ENCODE measurements at regions not wholly inside any gene's neighbourhood (a gene's known extent, or its start where the extent isn't known, plus 50 kb on each side); places are given as distances from the start of the nearest gene placed in this dataset.

- no peak overlapping the region for H3K4me2 ChIP-seq (ENCODE audit: low read length)
- H3K4me3 ChIP-seq (ENCODE audit: low read length): no peak overlapping the region
- no peak overlapping the region for H3K4ac ChIP-seq (ENCODE audit: low read depth, low read length)
- no peak overlapping the region for H4K5ac ChIP-seq (ENCODE audit: low read length)
- no peak overlapping the region for H3K23ac ChIP-seq (ENCODE audit: low read length)
- H2AK5ac ChIP-seq (ENCODE audit: low read length): no peak overlapping the region
- H2BK5ac ChIP-seq (ENCODE audit: low read length): no peak overlapping the region
- H3K79me2 ChIP-seq (ENCODE audit: control insufficient read depth, insufficient read depth, low read length): no peaks in the 10 kb centered on the region
- H3K79me1 ChIP-seq (ENCODE audit: low read length): no peaks in the 10 kb centered on the region
- H4K8ac ChIP-seq (ENCODE audit: low read depth, low read length): no peak overlapping the region
- no peaks in the 10 kb centered on the region for H3K36me3 ChIP-seq (ENCODE audit: control insufficient read depth, insufficient read depth, low read length)
- no peak overlapping the region for H2BK15ac ChIP-seq (replicated peaks; ENCODE audit: low read depth)
- DNase-seq: no peak
- H3K27me3 ChIP-seq (ENCODE audit: insufficient read depth, low read length, poor library complexity): no peaks in the 10 kb centered on the region
- no peak overlapping the region for H3K18ac ChIP-seq (ENCODE audit: low read length)
- no peak overlapping the region for H2BK120ac ChIP-seq (ENCODE audit: low read depth, low read length)
- no peak overlapping the region for H3K27ac ChIP-seq (ENCODE audit: low read depth, low read length)
- H3K9ac ChIP-seq (ENCODE audit: low read length): no peak overlapping the region
- no peak overlapping the region for H3K56ac ChIP-seq (ENCODE audit: low read length)
- WGBS (ENCODE audit: extremely low coverage, insufficient coverage, low lambda C conversion rate): no CpG with 5 or more reads among the region's 3 CpGs
- H3K4me1 ChIP-seq (ENCODE audit: control insufficient read depth, low read depth, low read length): no peaks in the 10 kb centered on the region
Measured at GRCh38 chr3:164752812-164753211, 325.5 kb downstream of the SI start.

- Histone ChIP-seq H3K23ac (ENCODE audit: low read length) (no peak overlapping the region), H2AK5ac (ENCODE audit: low read length) (no peak overlapping the region), H3K36me3 (ENCODE audit: control insufficient read depth, insufficient read depth, low read length) (no peaks in the 10 kb centered on the region), H3K27ac (ENCODE audit: low read depth, low read length) (no peak overlapping the region), H3K4ac (ENCODE audit: low read depth, low read length) (no peak overlapping the region), H2BK120ac (ENCODE audit: low read depth, low read length) (no peak overlapping the region), H3K9ac (ENCODE audit: low read length) (no peak overlapping the region), H3K4me1 (ENCODE audit: control insufficient read depth, low read depth, low read length) (no peaks in the 10 kb centered on the region), H3K79me1 (ENCODE audit: low read length) (no peaks in the 10 kb centered on the region), H4K8ac (ENCODE audit: low read depth, low read length) (no peak overlapping the region), H2BK15ac (replicated peaks; ENCODE audit: low read depth) (no peak overlapping the region), H3K56ac (ENCODE audit: low read length) (no peak overlapping the region), H4K5ac (ENCODE audit: low read length) (no peak overlapping the region), H3K27me3 (ENCODE audit: insufficient read depth, low read length, poor library complexity) (no peaks in the 10 kb centered on the region), H3K18ac (ENCODE audit: low read length) (no peak overlapping the region), H2BK5ac (ENCODE audit: low read length) (no peak overlapping the region), H3K4me2 (ENCODE audit: low read length) (no peak overlapping the region), H3K79me2 (ENCODE audit: control insufficient read depth, insufficient read depth, low read length) (no peaks in the 10 kb centered on the region), H3K4me3 (ENCODE audit: low read length) (no peak overlapping the region)
- DNase-seq: no peak
Measured at GRCh38 chr3:164748626-164749025, 329.7 kb downstream of the SI start.

GRCh38 chr3:164741869-164742268, 336.4 kb downstream of the SI start:
- Histone ChIP-seq H2BK120ac (ENCODE audit: low read depth, low read length) (no peak overlapping the region), H3K23ac (ENCODE audit: low read length) (no peak overlapping the region), H3K4me3 (ENCODE audit: low read length) (no peak overlapping the region), H3K4me2 (ENCODE audit: low read length) (no peak overlapping the region), H3K18ac (ENCODE audit: low read length) (no peak overlapping the region), H3K36me3 (ENCODE audit: control insufficient read depth, insufficient read depth, low read length) (no peaks in the 10 kb centered on the region), H3K27me3 (ENCODE audit: insufficient read depth, low read length, poor library complexity) (no peaks in the 10 kb centered on the region), H3K9ac (ENCODE audit: low read length) (no peak overlapping the region), H4K8ac (ENCODE audit: low read depth, low read length) (no peak overlapping the region), H3K4ac (ENCODE audit: low read depth, low read length) (no peak overlapping the region), H2BK15ac (replicated peaks; ENCODE audit: low read depth) (no peak overlapping the region), H3K79me2 (ENCODE audit: control insufficient read depth, insufficient read depth, low read length) (no peaks in the 10 kb centered on the region), H2BK5ac (ENCODE audit: low read length) (no peak overlapping the region), H2AK5ac (ENCODE audit: low read length) (no peak overlapping the region), H3K79me1 (ENCODE audit: low read length) (no peaks in the 10 kb centered on the region), H3K27ac (ENCODE audit: low read depth, low read length) (no peak overlapping the region), H3K4me1 (ENCODE audit: control insufficient read depth, low read depth, low read length) (no peaks in the 10 kb centered on the region), H4K5ac (ENCODE audit: low read length) (no peak overlapping the region), H3K56ac (ENCODE audit: low read length) (no peak overlapping the region)
- WGBS (ENCODE audit: extremely low coverage, insufficient coverage, low lambda C conversion rate): no CpG with 5 or more reads among the region's 6 CpGs
- no peak for DNase-seq

- Histone ChIP-seq H3K4me1 (ENCODE audit: control insufficient read depth, low read depth, low read length) (no peaks in the 10 kb centered on the region), H2BK120ac (ENCODE audit: low read depth, low read length) (no peak overlapping the region), H3K9ac (ENCODE audit: low read length) (no peak overlapping the region), H2AK5ac (ENCODE audit: low read length) (no peak overlapping the region), H3K79me2 (ENCODE audit: control insufficient read depth, insufficient read depth, low read length) (no peaks in the 10 kb centered on the region), H3K4me2 (ENCODE audit: low read length) (no peak overlapping the region), H2BK5ac (ENCODE audit: low read length) (no peak overlapping the region), H2BK15ac (replicated peaks; ENCODE audit: low read depth) (no peak overlapping the region), H3K27me3 (ENCODE audit: insufficient read depth, low read length, poor library complexity) (no peaks in the 10 kb centered on the region), H3K23ac (ENCODE audit: low read length) (no peak overlapping the region), H3K56ac (ENCODE audit: low read length) (no peak overlapping the region), H3K36me3 (ENCODE audit: control insufficient read depth, insufficient read depth, low read length) (no peaks in the 10 kb centered on the region), H3K27ac (ENCODE audit: low read depth, low read length) (no peak overlapping the region), H3K18ac (ENCODE audit: low read length) (no peak overlapping the region), H3K4me3 (ENCODE audit: low read length) (no peak overlapping the region), H4K8ac (ENCODE audit: low read depth, low read length) (no peak overlapping the region), H3K79me1 (ENCODE audit: low read length) (no peaks in the 10 kb centered on the region), H4K5ac (ENCODE audit: low read length) (no peak overlapping the region), H3K4ac (ENCODE audit: low read depth, low read length) (no peak overlapping the region)
- whole genome bisulfite sequencing (ENCODE audit: extremely low coverage, insufficient coverage, low lambda C conversion rate): no CpG with 5 or more reads among the region's 1 CpG
- DNase-seq: peak; percentile 24
Measured at GRCh38 chr3:164737174-164737573, 341.1 kb downstream of the SI start.

GRCh38 chr3:164732166-164732565, 346.1 kb downstream of the SI start:
- Histone ChIP-seq H3K9ac (ENCODE audit: low read length) (no peak overlapping the region), H2BK5ac (ENCODE audit: low read length) (no peak overlapping the region), H3K4me3 (ENCODE audit: low read length) (no peak overlapping the region), H3K56ac (ENCODE audit: low read length) (no peak overlapping the region), H2BK15ac (replicated peaks; ENCODE audit: low read depth) (no peak overlapping the region), H4K8ac (ENCODE audit: low read depth, low read length) (no peak overlapping the region), H3K4me2 (ENCODE audit: low read length) (no peak overlapping the region), H3K27ac (ENCODE audit: low read depth, low read length) (no peak overlapping the region), H3K23ac (ENCODE audit: low read length) (no peak overlapping the region), H4K5ac (ENCODE audit: low read length) (no peak overlapping the region), H2BK120ac (ENCODE audit: low read depth, low read length) (no peak overlapping the region), H3K27me3 (ENCODE audit: insufficient read depth, low read length, poor library complexity) (no peaks in the 10 kb centered on the region), H3K36me3 (ENCODE audit: control insufficient read depth, insufficient read depth, low read length) (no peaks in the 10 kb centered on the region), H3K4ac (ENCODE audit: low read depth, low read length) (no peak overlapping the region), H2AK5ac (ENCODE audit: low read length) (no peak overlapping the region), H3K18ac (ENCODE audit: low read length) (peak overlapping the region; percentile 28), H3K79me1 (ENCODE audit: low read length) (no peaks in the 10 kb centered on the region), H3K79me2 (ENCODE audit: control insufficient read depth, insufficient read depth, low read length) (no peaks in the 10 kb centered on the region), H3K4me1 (ENCODE audit: control insufficient read depth, low read depth, low read length) (no peaks in the 10 kb centered on the region)
- no peak for DNase-seq
- no CpG with 5 or more reads among the region's 1 CpG for WGBS (ENCODE audit: extremely low coverage, insufficient coverage, low lambda C conversion rate)

- no peak overlapping the region for H2AK5ac ChIP-seq (ENCODE audit: low read length)
- no peaks in the 10 kb centered on the region for H3K4me1 ChIP-seq (ENCODE audit: control insufficient read depth, low read depth, low read length)
- no peaks in the 10 kb centered on the region for H3K36me3 ChIP-seq (ENCODE audit: control insufficient read depth, insufficient read depth, low read length)
- H3K4ac ChIP-seq (ENCODE audit: low read depth, low read length): no peak overlapping the region
- H3K9ac ChIP-seq (ENCODE audit: low read length): no peak overlapping the region
- no peak overlapping the region for H2BK15ac ChIP-seq (replicated peaks; ENCODE audit: low read depth)
- no peak overlapping the region for H3K4me3 ChIP-seq (ENCODE audit: low read length)
- H3K79me2 ChIP-seq (ENCODE audit: control insufficient read depth, insufficient read depth, low read length): no peaks in the 10 kb centered on the region
- no peak overlapping the region for H3K18ac ChIP-seq (ENCODE audit: low read length)
- no peak overlapping the region for H3K4me2 ChIP-seq (ENCODE audit: low read length)
- peak; percentile 49 for DNase-seq
- no peaks in the 10 kb centered on the region for H3K27me3 ChIP-seq (ENCODE audit: insufficient read depth, low read length, poor library complexity)
- H2BK120ac ChIP-seq (ENCODE audit: low read depth, low read length): no peak overlapping the region
- H2BK5ac ChIP-seq (ENCODE audit: low read length): no peak overlapping the region
- no peak overlapping the region for H3K27ac ChIP-seq (ENCODE audit: low read depth, low read length)
- no peaks in the 10 kb centered on the region for H3K79me1 ChIP-seq (ENCODE audit: low read length)
- H3K56ac ChIP-seq (ENCODE audit: low read length): no peak overlapping the region
- H4K8ac ChIP-seq (ENCODE audit: low read depth, low read length): no peak overlapping the region
- H4K5ac ChIP-seq (ENCODE audit: low read length): no peak overlapping the region
- no CpG with 5 or more reads among the region's 6 CpGs for WGBS (ENCODE audit: extremely low coverage, insufficient coverage, low lambda C conversion rate)
- H3K23ac ChIP-seq (ENCODE audit: low read length): no peak overlapping the region
Measured at GRCh38 chr3:164730815-164731360, 347.4 kb downstream of the SI start.

Data from mesendoderm (in vitro differentiated cells).